ENCODE measurements at regions not wholly inside any gene's neighbourhood (a gene's known extent, or its start where the extent isn't known, plus 50 kb on each side); places are given as distances from the start of the nearest gene placed in this dataset.
"Not testable (repeated sequence)": the region's sequence is repeated elsewhere in the genome, so short reads cannot be mapped to it uniquely, and the experiment has no call there.

GRCh38 chr10:36448760-36449691 lies 676.4 kb upstream of the ANKRD30A start:
- DNase-seq (ENCODE audit: low read depth), result peak; percentile 68

- no peak for DNase-seq (ENCODE audit: low read depth)
Measured at GRCh38 chr10:36446881-36447280, 678.5 kb upstream of the ANKRD30A start.

DNA sequence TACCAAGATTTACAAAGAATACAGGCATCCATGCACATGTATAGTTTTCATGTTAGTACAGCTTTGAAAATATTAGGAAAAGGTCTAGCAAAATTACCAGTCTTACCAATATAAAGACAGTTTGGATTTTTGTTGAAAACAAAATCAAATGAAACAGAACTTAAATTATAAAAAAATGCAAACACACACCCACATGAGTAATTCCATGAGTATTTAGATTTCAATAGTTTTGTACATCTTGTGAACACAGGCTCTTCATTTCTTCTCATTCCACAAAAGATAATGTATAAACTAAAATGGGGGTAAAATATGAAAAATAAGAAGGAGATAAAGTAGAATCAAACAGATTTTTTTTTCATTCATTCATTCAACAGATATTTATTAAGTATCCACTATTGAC lies 682.2 kb upstream of the ANKRD30A start:
- DNase-seq (ENCODE audit: low read depth), result no peak

- peak; percentile 60 for DNase-seq (ENCODE audit: low read depth)
Measured at GRCh38 chr10:36441557-36441956, 683.8 kb upstream of the ANKRD30A start.

- no peak for DNase-seq (ENCODE audit: low read depth)
Measured at GRCh38 chr10:36440539-36440938, 684.9 kb upstream of the ANKRD30A start.

DNA sequence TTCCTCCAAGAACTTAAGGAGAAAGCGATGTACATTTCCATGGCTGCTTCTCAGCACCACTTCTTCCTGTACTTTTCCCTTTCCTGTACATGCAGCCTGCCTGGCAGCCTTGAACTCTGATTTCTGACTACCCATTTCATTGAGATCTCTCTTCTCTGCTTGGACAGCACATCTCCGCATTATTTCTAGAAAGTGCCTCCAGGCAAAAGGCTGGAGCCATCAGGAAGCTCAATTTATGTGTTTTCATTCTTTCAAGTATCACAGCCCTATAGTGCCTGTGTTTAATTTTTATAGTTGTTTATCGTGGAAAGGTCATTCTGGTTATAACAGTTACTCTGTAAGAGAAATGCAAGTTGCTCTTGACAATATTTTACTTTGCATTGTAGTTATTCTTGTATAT lies 688.0 kb upstream of the ANKRD30A start:
- DNase-seq (ENCODE audit: low read depth), result no peak

GRCh38 chr10:36428507-36428906 lies 696.9 kb upstream of the ANKRD30A start:
- no peak for DNase-seq (ENCODE audit: low read depth)

DNA sequence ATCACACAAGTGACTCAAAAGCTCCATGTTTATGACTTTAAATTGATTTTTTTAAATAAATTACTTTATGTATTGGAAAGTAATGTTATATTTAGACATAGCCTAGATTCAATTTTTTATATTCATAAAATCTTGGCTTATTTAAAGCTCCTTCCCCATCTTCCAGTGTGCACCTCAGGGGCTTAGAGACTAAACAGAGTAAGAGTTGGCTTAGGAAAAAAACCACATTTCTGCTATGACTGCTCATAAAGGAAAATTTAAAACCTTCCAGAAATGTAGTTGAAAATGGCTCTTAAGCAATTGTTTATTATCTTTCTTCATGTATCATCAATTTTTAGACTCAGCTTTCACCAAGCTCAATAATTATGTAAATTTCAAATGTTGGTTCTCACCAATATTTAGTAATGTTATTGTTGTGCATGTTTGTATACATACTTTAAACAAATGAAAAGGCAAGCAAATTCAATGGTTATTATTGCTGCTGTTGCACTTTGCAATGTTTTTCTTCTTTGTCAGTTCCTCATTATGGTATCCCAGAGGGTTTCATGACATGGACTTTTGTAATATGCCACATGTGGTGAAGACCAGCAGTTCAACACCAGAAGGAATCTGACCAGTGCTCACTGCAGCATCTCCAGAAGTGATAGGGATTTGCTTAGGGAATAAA lies 700.1 kb upstream of the ANKRD30A start:
- no peak for DNase-seq (ENCODE audit: low read depth)

- no peak for DNase-seq (ENCODE audit: low read depth)
Measured at GRCh38 chr10:36424502-36424901, 700.9 kb upstream of the ANKRD30A start.

DNA sequence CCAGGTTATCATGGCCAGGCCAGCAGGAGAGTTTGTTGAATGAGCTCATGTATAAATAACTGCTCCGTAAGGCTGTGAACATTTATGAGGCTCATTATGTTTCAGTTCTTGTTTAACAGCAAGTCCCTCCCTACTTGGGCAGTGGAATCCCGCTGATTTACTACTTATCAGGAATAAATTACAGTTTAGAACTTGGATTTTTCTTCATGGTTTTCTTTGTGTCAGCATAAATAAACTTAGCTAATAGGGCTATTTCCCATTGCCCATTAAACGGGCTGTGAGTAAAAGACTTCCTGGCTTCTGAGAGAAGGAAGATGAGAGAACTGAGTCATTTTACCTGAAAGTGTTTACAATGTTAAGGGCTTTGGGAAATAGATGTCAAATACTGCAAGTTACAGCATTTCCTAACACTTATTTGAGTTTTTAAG lies 701.6 kb upstream of the ANKRD30A start:
- no peak for DNase-seq (ENCODE audit: low read depth)

GRCh38 chr10:36421992-36422391 lies 703.4 kb upstream of the ANKRD30A start:
- DNase-seq (ENCODE audit: low read depth), result no peak

DNA sequence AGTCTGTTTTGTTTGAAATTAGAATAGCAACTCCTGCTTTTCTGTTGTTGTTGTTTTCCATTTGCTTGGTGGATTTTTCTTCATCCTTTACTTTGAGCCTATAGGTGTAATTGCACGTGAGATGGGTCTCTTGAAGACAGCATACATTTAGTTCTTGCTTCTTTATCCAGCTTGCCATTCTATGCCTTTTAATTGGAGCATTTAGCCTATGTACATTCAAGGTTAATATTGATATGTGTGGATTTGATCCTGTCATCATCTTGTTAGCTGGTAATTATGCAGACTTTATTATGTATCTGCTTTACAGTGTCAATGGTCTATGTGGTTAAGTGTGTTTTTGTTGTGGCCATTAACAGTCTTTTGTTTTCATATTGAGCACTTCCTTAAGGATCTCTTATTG lies 708.9 kb upstream of the ANKRD30A start:
- no peak for DNase-seq (ENCODE audit: low read depth)

- DNase-seq (ENCODE audit: low read depth), result no peak
Measured at GRCh38 chr10:36412942-36413341, 712.5 kb upstream of the ANKRD30A start.

- not testable (repeated sequence) for DNase-seq (ENCODE audit: low read depth)
Measured at GRCh38 chr10:36400238-36400637, 725.2 kb upstream of the ANKRD30A start.

DNA sequence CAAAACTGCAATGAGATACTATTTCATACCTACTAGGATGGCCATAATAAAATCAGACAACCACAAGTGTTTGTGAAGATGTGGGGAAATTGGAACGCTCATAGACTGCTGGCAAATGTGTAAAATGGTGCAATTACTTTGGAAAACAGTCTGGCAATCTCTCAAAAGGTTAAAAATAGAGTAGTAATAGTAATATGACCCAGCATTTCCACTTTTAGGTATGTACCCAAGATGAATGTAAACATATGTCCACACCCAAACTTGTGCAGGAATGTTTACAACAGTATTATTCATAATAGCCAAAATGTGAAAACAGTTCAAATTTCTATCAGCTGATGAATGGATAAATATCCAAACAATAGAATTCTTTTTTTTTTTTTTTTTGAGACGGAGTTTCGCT lies 731.6 kb upstream of the ANKRD30A start:
- peak; percentile 20 for DNase-seq (ENCODE audit: low read depth)

DNA sequence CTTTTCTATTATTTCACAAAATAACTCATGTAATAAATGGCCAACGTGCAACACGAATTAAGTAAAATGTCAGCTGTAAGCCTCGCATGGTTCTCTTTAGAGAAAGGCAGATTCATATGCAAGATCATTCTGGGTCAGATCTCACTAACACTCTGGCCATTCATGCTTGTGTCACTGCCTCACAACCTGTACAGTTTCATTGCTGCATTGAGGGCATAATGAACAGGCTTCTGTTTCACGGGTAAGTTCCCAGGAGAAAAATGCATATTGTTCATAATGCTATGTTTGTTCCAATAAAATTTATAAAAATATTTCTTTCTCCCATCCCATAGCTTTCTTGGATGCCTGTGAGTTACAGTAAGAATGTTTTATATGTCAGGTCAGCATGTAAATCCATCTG lies 734.0 kb upstream of the ANKRD30A start:
- DNase-seq (ENCODE audit: low read depth), result no peak

DNA sequence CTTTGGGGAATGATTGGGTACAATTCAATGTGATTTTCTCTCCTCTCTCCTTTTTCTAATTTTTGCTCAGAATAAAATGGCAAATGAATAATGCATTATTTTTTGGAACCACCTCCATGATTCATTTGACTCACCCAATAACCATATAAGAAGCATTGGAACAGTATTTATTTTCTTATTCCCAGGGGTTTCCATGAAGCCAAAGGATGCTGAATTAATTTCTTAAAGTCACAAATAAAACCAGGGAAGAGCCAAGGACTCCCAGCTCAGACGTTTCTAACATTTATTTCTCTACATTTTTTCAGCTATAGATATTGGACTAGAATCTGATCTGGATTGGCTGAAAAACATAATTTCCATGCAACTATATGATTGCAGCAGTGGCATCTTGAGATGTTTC lies 735.2 kb upstream of the ANKRD30A start:
- DNase-seq (ENCODE audit: low read depth), result no peak

- peak; percentile 87 for DNase-seq (ENCODE audit: low read depth)
Measured at GRCh38 chr10:36388166-36388565, 737.2 kb upstream of the ANKRD30A start.

DNA sequence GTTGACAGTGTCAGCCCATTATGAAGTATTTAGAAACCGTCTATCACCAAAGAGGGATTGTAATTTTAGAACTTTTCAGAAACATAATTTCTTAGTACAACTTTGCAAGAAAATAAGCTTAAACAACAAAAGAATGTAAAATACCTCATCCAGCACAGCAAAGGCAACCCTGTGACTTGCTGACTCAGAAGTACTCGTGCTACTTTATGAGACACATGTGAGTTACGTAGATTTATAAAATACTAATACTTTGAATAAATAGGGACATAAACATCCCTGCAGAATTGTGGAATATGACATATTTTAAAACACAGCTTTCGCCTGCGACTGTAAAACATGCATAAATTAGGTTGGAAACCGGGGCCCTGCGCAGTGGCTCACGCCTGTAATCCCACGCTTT lies 739.7 kb upstream of the ANKRD30A start:
- no peak for DNase-seq (ENCODE audit: low read depth)

GRCh38 chr10:36383349-36383748 lies 741.3 kb upstream of the FZD8 start:
- no peak for DNase-seq (ENCODE audit: low read depth)

GRCh38 chr10:36381748-36382147 lies 739.7 kb upstream of the FZD8 start:
- DNase-seq (ENCODE audit: low read depth), result no peak

- no peak for DNase-seq (ENCODE audit: low read depth)
Measured at GRCh38 chr10:36380538-36380937, 738.4 kb upstream of the FZD8 start.

- DNase-seq (ENCODE audit: low read depth), result no peak
Measured at GRCh38 chr10:36375107-36375506, 733.0 kb upstream of the FZD8 start.

All from amniotic epithelial cell (primary cell).